BLaER1 treated with 17β-estradiol and CSF1 and Interleukin-3, amounts not matched to agents 10 nM and 100 nM (cell line): ENCODE measurements at regions not wholly inside any gene's neighbourhood (a gene's known extent, or its start where the extent isn't known, plus 50 kb on each side); places are given as distances from the start of the nearest gene placed in this dataset.

Experiments used
- H3K27ac ChIP-seq, 11 experiments: shearing (Covaris generic); formaldehyde crosslinking; 2 replicates each; pipeline ENCODE4 v1.8.1; 2022
- H3K27me3 ChIP-seq, 11 experiments: shearing (Covaris generic); formaldehyde crosslinking; 2 replicates each; pipeline ENCODE4 v1.8.1; 2022
- H3K36me3 ChIP-seq, 11 experiments: shearing (Covaris generic); formaldehyde crosslinking; 2 replicates each; pipeline ENCODE4 v1.8.1; 2022
- H3K4me1 ChIP-seq, 10 experiments: shearing (Covaris generic); formaldehyde crosslinking; 2 replicates each; pipeline ENCODE4 v1.8.1; 2022
- H3K4me2 ChIP-seq, 11 experiments: shearing (Covaris generic); formaldehyde crosslinking; 2 replicates each; pipeline ENCODE4 v1.8.1; 2022
- H3K4me3 ChIP-seq, 10 experiments: shearing (Covaris generic); formaldehyde crosslinking; 2 replicates each; pipeline ENCODE4 v1.8.1; 2022
- H3K9ac ChIP-seq, 11 experiments: shearing (Covaris generic); formaldehyde crosslinking; 2 replicates each; pipeline ENCODE4 v1.8.1; 2022
- H3K9me3 ChIP-seq, 11 experiments: shearing (Covaris generic); formaldehyde crosslinking; replicated peaks in 1 of 11; 2 replicates each; pipeline ENCODE4 v1.8.1; 2022
- H4K20me1 ChIP-seq, 11 experiments: shearing (Covaris generic); formaldehyde crosslinking; 2 replicates each; pipeline ENCODE4 v1.8.1; 2022
- Cebpa-rat ChIP-seq, 11 experiments: shearing (Covaris generic); IDR thresholded peaks; 2 replicates each; pipeline ENCODE4 v1.8.1; 2022

DNA sequence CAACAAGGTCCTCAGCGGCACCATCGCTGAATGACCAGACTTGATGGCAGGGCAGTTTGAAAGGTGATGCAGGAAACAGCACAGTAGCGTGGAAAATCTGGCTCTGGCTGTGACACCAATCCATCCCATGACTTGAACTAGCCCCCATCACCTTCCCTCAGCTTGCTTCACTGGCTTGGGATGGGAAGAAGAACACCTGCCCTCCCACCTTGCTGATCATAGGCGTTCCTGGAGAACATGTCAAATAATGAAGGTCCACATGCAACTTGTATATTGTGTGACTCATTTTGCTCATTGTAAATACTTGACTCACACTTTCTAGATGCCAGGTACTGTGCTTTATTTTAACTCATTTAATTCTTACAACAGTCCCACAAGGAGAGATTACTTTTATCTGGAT lies 292.4 kb upstream of the SPRED2 start:
- no peak overlapping the region for H3K9ac ChIP-seq
- TF ChIP-seq Cebpa-rat (IDR thresholded peaks at IDR 0.05), result no peak
- H3K9me3 ChIP-seq, result peaks cover 7 to 21% (median 15%) of the 10 kb centered on the region in 11 experiments; a peak in 16 of 22 replicates
- H3K27ac ChIP-seq, result no peak overlapping the region
- H3K27me3 ChIP-seq, result no peaks in the 10 kb centered on the region
- no peaks in the 10 kb centered on the region for H3K36me3 ChIP-seq
- no peaks in the 10 kb centered on the region for H4K20me1 ChIP-seq
- peaks cover 0 to 31% (median 0%) of the 10 kb centered on the region in 10 experiments; a peak in 6 of 20 replicates for H3K4me1 ChIP-seq
- peak overlapping the region in 4 of 11 experiments; percentile 18 to 64 (median 42); a peak in 6 of 22 replicates for H3K4me2 ChIP-seq
- no peak overlapping the region for H3K4me3 ChIP-seq

DNA sequence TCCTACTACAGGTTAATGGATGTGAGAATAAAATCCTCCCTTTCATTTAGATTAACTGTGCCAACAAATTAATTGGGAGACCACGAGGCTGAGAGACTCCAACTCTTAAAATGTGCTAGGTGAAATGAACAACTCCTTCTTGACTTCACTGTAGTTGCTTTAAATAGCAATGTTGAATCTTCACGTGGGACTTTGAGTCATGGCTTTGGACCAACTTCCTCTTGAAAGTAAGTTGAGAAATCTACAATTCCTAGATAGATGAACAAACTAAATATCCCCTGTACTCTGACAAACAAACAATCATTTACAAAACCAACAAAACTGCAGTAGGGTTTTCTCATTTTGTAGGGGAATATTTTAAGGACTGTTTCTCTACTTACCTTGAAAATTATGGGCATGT lies 291.9 kb upstream of the SPRED2 start:
- H3K36me3 ChIP-seq, result no peaks in the 10 kb centered on the region
- H3K27me3 ChIP-seq, result no peaks in the 10 kb centered on the region
- peaks cover 7 to 21% (median 15%) of the 10 kb centered on the region in 11 experiments; a peak in 16 of 22 replicates for H3K9me3 ChIP-seq
- no peaks in the 10 kb centered on the region for H4K20me1 ChIP-seq
- no peak overlapping the region for H3K9ac ChIP-seq
- peaks cover 0 to 31% (median 0%) of the 10 kb centered on the region in 10 experiments; a peak in 6 of 20 replicates for H3K4me1 ChIP-seq
- peak overlapping the region in 1 of 11 experiments; percentile 40; a peak in 1 of 22 replicates for H3K27ac ChIP-seq
- no peak overlapping the region for H3K4me3 ChIP-seq
- no peak for TF ChIP-seq Cebpa-rat (IDR thresholded peaks at IDR 0.05)
- H3K4me2 ChIP-seq, result peak overlapping the region in 4 of 11 experiments; percentile 18 to 64 (median 42); a peak in 6 of 22 replicates

DNA sequence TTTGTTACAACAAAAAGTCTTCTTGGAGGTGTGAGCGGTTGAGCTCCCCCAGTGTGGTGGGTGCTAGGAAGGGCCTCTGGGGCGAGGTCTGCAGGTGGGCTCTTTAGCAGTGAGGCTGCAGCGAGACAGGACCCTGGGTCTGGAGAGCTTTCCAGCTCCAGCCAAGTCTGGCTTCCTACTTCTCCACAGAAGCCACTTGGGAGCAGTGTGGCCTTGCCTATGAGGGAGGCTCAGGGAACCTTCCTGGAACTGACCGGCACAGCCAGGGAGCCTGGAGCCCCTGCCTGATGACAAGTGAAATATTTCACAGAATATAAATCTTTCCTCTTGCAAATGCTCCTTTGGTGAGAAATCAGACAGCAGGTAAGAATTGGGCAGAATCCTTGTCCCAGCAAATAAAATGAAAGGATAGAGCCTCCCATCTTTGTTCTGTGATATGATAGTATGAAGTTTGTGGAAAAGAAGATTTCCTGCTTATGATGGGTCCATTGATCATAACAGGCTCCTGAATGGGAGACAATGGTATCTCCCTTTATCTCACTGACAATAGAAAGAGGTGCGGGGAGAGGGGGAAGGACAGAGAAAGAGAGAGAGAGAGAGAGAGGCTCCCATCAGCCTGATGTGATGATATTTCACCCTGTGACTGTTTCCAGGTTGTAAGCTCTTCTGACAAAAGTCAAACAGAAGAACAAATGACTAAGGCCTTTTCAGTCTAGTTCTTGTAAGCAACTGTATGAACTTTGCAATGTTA lies 289.8 kb upstream of the SPRED2 start:
- Histone ChIP-seq H3K9me3 (peaks cover 7 to 19% (median 15%) of the 10 kb centered on the region in 11 experiments; a peak in 16 of 22 replicates), H3K9ac (no peak overlapping the region)

DNA sequence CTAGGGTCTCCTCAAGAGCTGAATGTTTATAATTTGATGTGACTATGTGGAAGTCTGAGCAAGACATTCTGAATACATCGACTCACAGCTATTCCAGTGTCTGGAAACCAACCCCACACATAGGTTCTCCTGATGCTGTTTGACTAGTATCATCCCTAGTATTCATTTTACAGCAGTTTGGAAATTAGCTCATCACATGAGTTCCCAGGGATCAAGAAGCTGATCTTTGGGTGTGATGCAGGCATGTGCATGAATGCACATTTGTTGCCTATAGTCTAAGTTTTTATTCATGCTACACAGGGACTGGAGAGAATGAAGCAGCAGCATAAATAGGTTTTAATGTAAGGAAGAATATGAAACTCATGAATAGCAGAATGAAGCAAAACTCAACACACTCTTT lies 284.3 kb upstream of the SPRED2 start:
- H3K9ac ChIP-seq, result no peak overlapping the region
- no peak overlapping the region for H3K27ac ChIP-seq
- H3K4me1 ChIP-seq, result no peaks in the 10 kb centered on the region
- no peak overlapping the region for H3K4me3 ChIP-seq
- H3K4me2 ChIP-seq, result no peak overlapping the region
- no peaks in the 10 kb centered on the region for H3K36me3 ChIP-seq
- no peak for TF ChIP-seq Cebpa-rat (IDR thresholded peaks at IDR 0.05)
- no peaks in the 10 kb centered on the region for H3K9me3 ChIP-seq
- H3K27me3 ChIP-seq, result no peaks in the 10 kb centered on the region
- H4K20me1 ChIP-seq, result no peaks in the 10 kb centered on the region

More for the DNA sequence above, 289.8 kb upstream of the SPRED2 start:
- TF ChIP-seq Cebpa-rat (IDR thresholded peaks at IDR 0.05), result no peak
- Histone ChIP-seq H3K27me3 (no peaks in the 10 kb centered on the region), H3K27ac (no peak overlapping the region), H3K4me1 (peaks cover 0 to 20% (median 0%) of the 10 kb centered on the region in 10 experiments; a peak in 6 of 20 replicates), H3K4me2 (no peak overlapping the region), H4K20me1 (no peaks in the 10 kb centered on the region), H3K4me3 (no peak overlapping the region), H3K36me3 (no peaks in the 10 kb centered on the region)

DNA sequence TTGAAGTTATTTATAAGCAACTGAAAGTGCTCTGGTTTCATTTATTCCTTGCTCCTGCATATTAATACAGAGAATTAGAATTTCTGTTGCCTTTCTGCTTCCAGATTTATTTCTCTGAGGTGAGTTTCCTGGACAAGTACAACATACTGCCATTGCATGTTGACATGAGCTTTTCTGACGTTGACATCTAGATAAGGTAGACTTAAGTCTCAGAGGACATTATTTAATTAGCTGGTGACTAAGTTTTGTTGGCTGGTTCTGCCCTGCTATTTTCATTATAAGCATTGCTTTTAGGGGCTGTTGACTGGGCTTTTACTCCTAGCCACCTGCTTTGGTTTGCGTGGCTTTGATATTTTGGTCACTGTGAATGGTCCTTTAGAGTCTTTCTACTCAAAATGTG lies 282.9 kb upstream of the SPRED2 start:
- Histone ChIP-seq H3K27ac (no peak overlapping the region), H3K9ac (no peak overlapping the region), H3K4me1 (no peaks in the 10 kb centered on the region), H3K4me3 (no peak overlapping the region), H3K4me2 (no peak overlapping the region), H3K9me3 (no peaks in the 10 kb centered on the region), H3K27me3 (no peaks in the 10 kb centered on the region), H3K36me3 (no peaks in the 10 kb centered on the region), H4K20me1 (no peaks in the 10 kb centered on the region)
- no peak for TF ChIP-seq Cebpa-rat (IDR thresholded peaks at IDR 0.05)

DNA sequence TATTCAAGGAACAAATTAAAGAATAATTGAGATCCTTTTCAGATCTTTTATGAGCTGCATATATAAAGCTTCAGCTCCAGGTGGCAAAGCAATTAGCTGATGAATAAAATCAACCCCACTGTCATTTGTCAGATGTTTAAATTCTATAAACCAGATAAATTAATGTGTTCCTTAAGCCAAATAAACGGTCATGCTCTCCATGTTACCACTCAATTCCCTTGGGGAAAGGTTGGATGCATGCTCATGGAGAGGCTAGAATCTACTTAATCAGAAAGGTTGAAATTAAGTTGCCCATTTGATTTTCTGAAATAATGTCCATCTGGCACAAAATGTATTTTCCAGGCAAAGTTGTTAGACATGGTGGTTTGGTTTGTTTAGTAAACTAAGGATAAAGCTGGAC lies 282.5 kb upstream of the SPRED2 start:
- Histone ChIP-seq H3K27me3 (no peaks in the 10 kb centered on the region), H3K4me1 (no peaks in the 10 kb centered on the region), H3K4me2 (no peak overlapping the region), H3K4me3 (no peak overlapping the region), H4K20me1 (no peaks in the 10 kb centered on the region), H3K27ac (no peak overlapping the region), H3K36me3 (no peaks in the 10 kb centered on the region), H3K9me3 (no peaks in the 10 kb centered on the region), H3K9ac (no peak overlapping the region)
- TF ChIP-seq Cebpa-rat (IDR thresholded peaks at IDR 0.05), result no peak

DNA sequence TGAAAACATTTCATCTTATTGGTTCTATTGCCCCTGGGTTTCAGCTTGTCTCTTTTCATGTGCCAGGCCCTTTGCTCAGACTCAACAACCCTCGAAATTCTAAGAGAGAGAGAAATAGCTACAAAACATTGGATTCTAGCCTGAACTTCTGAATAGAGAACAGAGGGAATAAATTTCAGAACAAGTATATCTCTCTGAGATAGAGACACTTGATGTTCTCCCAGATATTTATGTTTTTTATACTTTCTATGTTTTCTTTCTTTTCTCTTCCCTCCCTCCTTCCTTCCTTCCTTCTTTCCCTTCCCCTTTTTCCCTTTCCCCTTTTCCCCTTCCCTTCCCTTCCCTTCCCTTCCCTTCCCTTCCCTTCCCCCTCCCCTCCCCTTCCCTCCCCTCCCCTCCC lies 279.5 kb upstream of the SPRED2 start:
- Histone ChIP-seq H3K9me3 (no peaks in the 10 kb centered on the region), H3K9ac (no peak overlapping the region), H3K36me3 (no peaks in the 10 kb centered on the region), H4K20me1 (no peaks in the 10 kb centered on the region), H3K27ac (no peak overlapping the region), H3K27me3 (no peaks in the 10 kb centered on the region), H3K4me3 (no peak overlapping the region), H3K4me1 (no peaks in the 10 kb centered on the region), H3K4me2 (no peak overlapping the region)
- no peak for TF ChIP-seq Cebpa-rat (IDR thresholded peaks at IDR 0.05)

DNA sequence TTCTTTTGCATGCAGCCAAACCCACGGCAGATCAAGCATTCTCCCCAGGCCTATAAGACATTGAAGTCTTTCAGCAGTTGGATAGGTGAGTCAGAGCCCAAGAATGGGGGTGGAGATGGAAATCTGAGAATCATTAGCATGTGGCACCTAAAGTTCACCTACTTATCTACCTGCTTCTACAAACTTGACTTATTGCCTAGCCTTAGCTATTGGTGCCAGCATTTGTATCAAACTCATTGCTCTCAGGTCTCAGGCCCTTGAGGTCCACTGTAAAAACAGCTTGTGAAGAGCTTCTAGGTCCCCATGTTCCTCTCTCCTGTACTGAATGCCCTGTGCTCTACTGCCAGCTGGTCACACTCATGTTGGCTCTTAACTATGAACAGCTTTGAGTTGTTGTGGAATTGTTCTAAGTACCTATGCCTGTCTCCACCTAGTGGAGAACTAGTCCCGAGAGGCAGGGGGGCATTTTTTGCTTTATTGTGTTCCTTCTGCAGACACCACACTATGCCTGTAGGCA lies 278.4 kb upstream of the SPRED2 start:
- Histone ChIP-seq H3K4me3 (no peak overlapping the region), H3K4me2 (no peak overlapping the region), H3K9me3 (no peaks in the 10 kb centered on the region), H3K27me3 (no peaks in the 10 kb centered on the region), H3K36me3 (no peaks in the 10 kb centered on the region), H3K27ac (no peak overlapping the region), H3K4me1 (no peaks in the 10 kb centered on the region), H4K20me1 (no peaks in the 10 kb centered on the region), H3K9ac (no peak overlapping the region)
- no peak for TF ChIP-seq Cebpa-rat (IDR thresholded peaks at IDR 0.05)

DNA sequence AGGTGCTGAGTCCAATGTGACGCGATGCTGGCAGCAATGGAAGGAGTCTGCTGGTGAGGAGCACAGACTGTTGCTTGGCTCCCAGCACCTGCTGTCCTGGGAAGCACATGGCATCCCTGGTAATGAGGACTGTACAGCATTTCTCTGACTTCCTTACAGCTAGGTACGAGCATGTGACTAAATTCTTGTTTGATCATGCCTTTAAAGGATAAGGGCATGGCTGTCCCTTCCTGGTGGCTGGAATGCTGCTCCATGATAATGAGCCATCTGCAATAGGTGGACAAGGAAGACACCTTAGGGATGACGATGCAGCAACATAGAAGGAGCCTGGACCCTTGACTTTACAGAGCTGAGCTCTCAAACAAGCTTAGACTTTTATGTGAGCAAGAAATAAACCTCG lies 278.0 kb upstream of the SPRED2 start:
- Histone ChIP-seq H3K4me1 (no peaks in the 10 kb centered on the region), H3K4me3 (no peak overlapping the region), H3K36me3 (no peaks in the 10 kb centered on the region), H3K9me3 (no peaks in the 10 kb centered on the region), H3K9ac (no peak overlapping the region), H3K4me2 (no peak overlapping the region), H3K27ac (no peak overlapping the region), H4K20me1 (no peaks in the 10 kb centered on the region), H3K27me3 (no peaks in the 10 kb centered on the region)
- TF ChIP-seq Cebpa-rat (IDR thresholded peaks at IDR 0.05), result no peak

DNA sequence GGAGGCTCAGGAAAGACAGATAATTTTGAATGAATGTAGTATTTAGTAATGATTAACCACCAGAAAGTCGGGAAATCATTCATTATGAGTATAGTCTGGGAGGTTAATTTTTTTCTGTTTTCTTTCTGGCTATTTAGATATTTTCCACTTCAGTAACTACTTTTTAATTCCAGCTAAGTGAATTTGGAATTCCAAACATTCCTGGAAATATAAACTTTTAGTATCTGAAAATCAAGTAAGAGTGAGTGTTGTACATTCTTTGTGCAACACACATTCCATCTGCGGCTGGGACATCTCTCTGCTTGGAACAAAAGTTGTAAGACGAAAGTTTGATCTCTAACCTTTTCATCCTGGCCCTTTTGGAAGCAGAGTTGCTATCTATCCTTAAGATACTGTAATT lies 275.7 kb upstream of the SPRED2 start:
- Histone ChIP-seq H4K20me1 (no peaks in the 10 kb centered on the region), H3K4me2 (no peak overlapping the region), H3K36me3 (no peaks in the 10 kb centered on the region), H3K27ac (no peak overlapping the region), H3K27me3 (no peaks in the 10 kb centered on the region), H3K9me3 (no peaks in the 10 kb centered on the region), H3K9ac (no peak overlapping the region), H3K4me3 (no peak overlapping the region), H3K4me1 (no peaks in the 10 kb centered on the region)
- no peak for TF ChIP-seq Cebpa-rat (IDR thresholded peaks at IDR 0.05)
